HG03457 (cell line): ENCODE measurements at regions not wholly inside any gene's neighbourhood (a gene's known extent, or its start where the extent isn't known, plus 50 kb on each side); places are given as distances from the start of the nearest gene placed in this dataset.
"Not testable (repeated sequence)": the region's sequence is repeated elsewhere in the genome, so short reads cannot be mapped to it uniquely, and the experiment has no call there.

Source experiments
- ATAC-seq: cut with Tn5 transposase; IDR thresholded peaks from one replicate; pipeline ENCODE4 v1.9.1; 2021; ENCODE audit warnings: moderate number of reproducible peaks; ENCODE audit not compliant: unreplicated experiment

GRCh38 chr1:70812442-70813109 is 235.0 kb downstream of the PTGER3 start:
- ATAC-seq, result no peak

- ATAC-seq, result no peak
Measured at GRCh38 chr1:70818401-70818800, 229.2 kb downstream of the PTGER3 start.

- ATAC-seq, result no peak
Measured at GRCh38 chr1:70819231-70819630, 228.4 kb downstream of the PTGER3 start.

GRCh38 chr1:70819785-70820184 is 227.8 kb downstream of the PTGER3 start:
- ATAC-seq, result no peak

GRCh38 chr1:70820396-70820795 is 227.2 kb downstream of the PTGER3 start:
- ATAC-seq, result no peak

GRCh38 chr1:70820995-70821394 is 226.6 kb downstream of the PTGER3 start:
- ATAC-seq, result no peak

GRCh38 chr1:70826428-70826827 is 221.2 kb downstream of the PTGER3 start:
- ATAC-seq, result no peak

- no peak for ATAC-seq
Measured at GRCh38 chr1:70827030-70827429, 220.6 kb downstream of the PTGER3 start.

- ATAC-seq, result no peak
Measured at GRCh38 chr1:70828177-70828576, 219.4 kb downstream of the PTGER3 start.

- not testable (repeated sequence) for ATAC-seq
Measured at GRCh38 chr1:70834365-70834764, 213.3 kb downstream of the PTGER3 start.

- ATAC-seq, result no peak
Measured at GRCh38 chr1:70836456-70836855, 211.2 kb downstream of the PTGER3 start.

- no peak for ATAC-seq
Measured at GRCh38 chr1:70840260-70840953, 207.2 kb downstream of the PTGER3 start.

- no peak for ATAC-seq
Measured at GRCh38 chr1:70842562-70842961, 205.1 kb downstream of the PTGER3 start.

- ATAC-seq, result no peak
Measured at GRCh38 chr1:70843452-70843851, 204.2 kb downstream of the PTGER3 start.

- no peak for ATAC-seq
Measured at GRCh38 chr1:70847013-70847412, 200.6 kb downstream of the PTGER3 start.

GRCh38 chr1:70855203-70855602 is 192.4 kb downstream of the PTGER3 start:
- ATAC-seq, result no peak

- no peak for ATAC-seq
Measured at GRCh38 chr1:70856201-70856600, 191.4 kb downstream of the PTGER3 start.

GRCh38 chr1:70863239-70863638 is 184.4 kb downstream of the PTGER3 start:
- no peak for ATAC-seq

- ATAC-seq, result no peak
Measured at GRCh38 chr1:70864302-70864701, 183.3 kb downstream of the PTGER3 start.

- ATAC-seq, result no peak
Measured at GRCh38 chr1:70866542-70867264, 180.9 kb downstream of the PTGER3 start.

GRCh38 chr1:70871790-70872189 is 175.8 kb downstream of the PTGER3 start:
- ATAC-seq, result no peak

GRCh38 chr1:70874063-70874462 is 173.6 kb downstream of the PTGER3 start:
- ATAC-seq, result no peak
